SJCRH30 (cell line): ENCODE measurements at regions not wholly inside any gene's neighbourhood (a gene's known extent, or its start where the extent isn't known, plus 50 kb on each side); places are given as distances from the start of the nearest gene placed in this dataset.

Experiments
- DNase-seq, 2 experiments: peaks; one replicate each; pipeline ENCODE4 v3.0.0-alpha.2; 2015 to 2020
- H3K27ac ChIP-seq: fragments of 250-450 bp; sonication (Bioruptor Pico); 2 replicates; pipeline ENCODE4 v1.5.1; 2020; ENCODE audit warnings: mild to moderate bottlenecking, moderate library complexity
- H3K27me3 ChIP-seq: fragments of 250-450 bp; sonication (Bioruptor Pico); 2 replicates; pipeline ENCODE4 v1.5.1; 2020; ENCODE audit warnings: mild to moderate bottlenecking, moderate library complexity
- H3K36me3 ChIP-seq: fragments of 250-450 bp; sonication (Bioruptor Pico); 2 replicates; pipeline ENCODE4 v1.5.1; 2020; ENCODE audit warnings: mild to moderate bottlenecking, moderate library complexity
- H3K4me1 ChIP-seq: fragments of 250-450 bp; sonication (Bioruptor Pico); 2 replicates; pipeline ENCODE4 v1.5.1; 2020; ENCODE audit warnings: mild to moderate bottlenecking, moderate library complexity
- H3K4me3 ChIP-seq: fragments of 250-450 bp; sonication (Bioruptor Pico); 2 replicates; pipeline ENCODE4 v1.5.1; 2020; ENCODE audit warnings: mild to moderate bottlenecking, moderate library complexity
- H3K9me3 ChIP-seq: fragments of 250-450 bp; sonication (Bioruptor Pico); replicated peaks from 2 replicates; pipeline ENCODE4 v1.5.1; 2020; ENCODE audit warnings: mild to moderate bottlenecking, moderate library complexity

GRCh38 chr16:24414534-24414933 is 124.8 kb upstream of the RBBP6 start:
- no peak overlapping the region for H3K27ac ChIP-seq
- no peak for DNase-seq
- H3K4me1 ChIP-seq = no peaks in the 10 kb centered on the region

DNA sequence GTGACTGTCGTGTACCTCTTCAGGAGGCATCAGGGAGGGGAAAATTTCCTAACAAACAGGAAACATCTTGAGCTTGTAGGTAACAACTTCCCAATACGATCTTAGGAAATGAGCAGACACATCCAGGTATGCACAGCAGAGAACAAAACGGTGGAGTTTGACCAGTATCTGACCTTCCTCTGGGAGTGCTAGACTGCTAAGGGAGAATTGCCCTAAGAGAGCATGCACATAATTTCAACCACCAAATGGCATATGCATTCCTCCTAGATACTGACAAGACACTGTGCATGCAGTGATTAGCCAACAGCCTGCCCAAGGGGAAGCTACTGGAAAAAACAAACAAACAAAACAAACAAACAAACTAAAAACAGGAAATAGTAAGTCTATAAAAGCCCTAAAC is 120.6 kb upstream of the RBBP6 start:
- no peaks in the 10 kb centered on the region for H3K36me3 ChIP-seq
- H3K4me3 ChIP-seq = no peak overlapping the region
- DNase-seq = no peak
- no peaks in the 10 kb centered on the region for H3K27me3 ChIP-seq
- H3K9me3 ChIP-seq = no peaks in the 10 kb centered on the region; the same call in 1 of the 2 replicates
- no peak overlapping the region for H3K27ac ChIP-seq
- no peaks in the 10 kb centered on the region for H3K4me1 ChIP-seq

More at GRCh38 chr16:24414534-24414933, 124.8 kb upstream of the RBBP6 start:
- H3K27me3 ChIP-seq = no peaks in the 10 kb centered on the region
- H3K9me3 ChIP-seq = no peaks in the 10 kb centered on the region; the same call in 1 of the 2 replicates
- no peak overlapping the region for H3K4me3 ChIP-seq
- no peaks in the 10 kb centered on the region for H3K36me3 ChIP-seq

- Histone ChIP-seq H3K27me3 (no peaks in the 10 kb centered on the region), H3K4me1 (no peaks in the 10 kb centered on the region), H3K27ac (no peak overlapping the region), H3K4me3 (no peak overlapping the region), H3K9me3 (no peaks in the 10 kb centered on the region), H3K36me3 (no peaks in the 10 kb centered on the region)
- DNase-seq = no peak
These were observed 116.1 kb upstream of the RBBP6 start for GRCh38 chr16:24423312-24423711.

DNA sequence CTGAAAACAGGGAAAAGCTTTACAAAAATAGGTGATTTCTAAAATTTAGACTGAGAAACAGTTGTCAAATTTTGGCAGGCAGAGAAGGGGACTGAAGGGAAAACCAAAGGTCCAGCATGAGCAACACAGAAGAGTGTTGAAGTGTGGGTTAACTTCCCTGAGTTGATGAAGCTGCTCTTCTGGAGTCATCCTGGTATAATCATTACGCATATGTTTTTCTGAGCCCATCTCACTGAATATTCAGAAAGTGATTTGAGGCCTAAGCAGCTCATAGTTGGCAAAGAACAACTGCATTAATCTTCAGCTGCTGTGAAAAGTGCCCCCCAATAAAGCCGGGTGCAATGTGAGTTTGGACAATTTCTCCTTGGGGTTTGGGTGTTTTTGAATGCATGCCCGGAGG is 115.0 kb upstream of the RBBP6 start:
- DNase-seq = no peak
- Histone ChIP-seq H3K36me3 (no peaks in the 10 kb centered on the region), H3K27ac (no peak overlapping the region), H3K9me3 (no peaks in the 10 kb centered on the region), H3K27me3 (no peaks in the 10 kb centered on the region), H3K4me3 (no peak overlapping the region), H3K4me1 (no peaks in the 10 kb centered on the region)

GRCh38 chr16:24427840-24428239 is 111.5 kb upstream of the RBBP6 start:
- no peaks in the 10 kb centered on the region for H3K9me3 ChIP-seq
- no peaks in the 10 kb centered on the region for H3K36me3 ChIP-seq
- no peaks in the 10 kb centered on the region for H3K4me1 ChIP-seq
- H3K27ac ChIP-seq = no peak overlapping the region
- no peak overlapping the region for H3K4me3 ChIP-seq
- DNase-seq = no peak
- no peaks in the 10 kb centered on the region for H3K27me3 ChIP-seq

- H3K4me3 ChIP-seq = no peak overlapping the region
- no peak for DNase-seq
These were observed 110.6 kb upstream of the RBBP6 start for GRCh38 chr16:24428756-24429155.

GRCh38 chr16:24430954-24431760 is 108.2 kb upstream of the RBBP6 start:
- no peaks in the 10 kb centered on the region for H3K4me1 ChIP-seq
- no peak overlapping the region for H3K4me3 ChIP-seq
- DNase-seq = no peak
- H3K9me3 ChIP-seq = no peaks in the 10 kb centered on the region
- H3K36me3 ChIP-seq = no peaks in the 10 kb centered on the region
- no peaks in the 10 kb centered on the region for H3K27me3 ChIP-seq
- H3K27ac ChIP-seq = no peak overlapping the region

More at GRCh38 chr16:24428756-24429155, 110.6 kb upstream of the RBBP6 start:
- no peaks in the 10 kb centered on the region for H3K9me3 ChIP-seq
- H3K27me3 ChIP-seq = no peaks in the 10 kb centered on the region
- H3K36me3 ChIP-seq = no peaks in the 10 kb centered on the region
- H3K4me1 ChIP-seq = no peaks in the 10 kb centered on the region
- no peak overlapping the region for H3K27ac ChIP-seq

- H3K9me3 ChIP-seq = no peaks in the 10 kb centered on the region
- H3K4me1 ChIP-seq = no peaks in the 10 kb centered on the region
- DNase-seq = no peak
- H3K4me3 ChIP-seq = no peak overlapping the region
- H3K27me3 ChIP-seq = no peaks in the 10 kb centered on the region
- no peaks in the 10 kb centered on the region for H3K36me3 ChIP-seq
- no peak overlapping the region for H3K27ac ChIP-seq
These were observed 105.7 kb upstream of the RBBP6 start for GRCh38 chr16:24433706-24434105.

DNA sequence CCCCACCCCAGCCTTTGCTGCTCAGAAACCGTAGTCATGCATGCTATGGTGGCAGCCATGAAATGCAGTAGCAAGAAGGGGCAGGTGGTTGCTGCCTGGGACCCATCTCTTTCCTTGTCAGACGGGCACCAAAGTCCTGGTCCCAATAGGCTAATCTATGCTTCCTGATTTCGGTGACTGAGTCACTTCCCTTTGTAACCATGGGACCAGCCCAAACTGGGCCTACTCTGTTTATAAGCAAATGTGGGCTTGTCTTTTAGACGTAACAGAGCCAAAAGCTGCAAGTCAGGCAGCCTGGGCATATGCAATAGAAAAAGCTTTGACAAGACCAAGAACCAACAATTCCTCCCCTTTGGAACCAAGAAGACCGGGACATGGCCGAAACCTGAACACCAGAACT is 99.1 kb upstream of the RBBP6 start:
- H3K4me3 ChIP-seq = no peak overlapping the region
- no peaks in the 10 kb centered on the region for H3K27me3 ChIP-seq
- H3K27ac ChIP-seq = no peak overlapping the region
- H3K4me1 ChIP-seq = no peaks in the 10 kb centered on the region
- H3K36me3 ChIP-seq = no peaks in the 10 kb centered on the region
- no peaks in the 10 kb centered on the region for H3K9me3 ChIP-seq
- DNase-seq = no peak

GRCh38 chr16:24442631-24443030 is 96.7 kb upstream of the RBBP6 start:
- H3K27me3 ChIP-seq = no peaks in the 10 kb centered on the region
- DNase-seq = no peak
- H3K9me3 ChIP-seq = no peaks in the 10 kb centered on the region
- no peaks in the 10 kb centered on the region for H3K4me1 ChIP-seq
- no peaks in the 10 kb centered on the region for H3K36me3 ChIP-seq
- H3K4me3 ChIP-seq = no peak overlapping the region
- no peak overlapping the region for H3K27ac ChIP-seq

DNA sequence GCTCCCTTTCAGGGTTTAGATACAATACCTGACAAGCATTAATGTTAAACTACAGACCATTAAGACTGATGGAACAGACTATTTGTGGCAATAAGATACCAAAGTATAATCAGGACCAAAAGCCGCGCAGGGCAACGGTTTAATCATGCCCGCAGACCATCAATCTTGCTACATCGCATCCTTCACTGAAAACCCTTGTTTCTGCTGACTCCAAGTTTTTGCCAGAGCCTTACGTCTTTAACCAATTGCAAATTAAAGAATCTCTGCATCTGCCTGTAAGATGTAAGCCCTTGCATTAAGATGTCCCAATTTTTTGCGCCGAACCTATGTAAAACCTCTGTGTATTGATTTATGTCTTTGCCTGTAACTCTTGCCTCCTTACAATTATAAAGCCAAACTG is 94.2 kb upstream of the RBBP6 start:
- Histone ChIP-seq H3K27me3 (no peaks in the 10 kb centered on the region), H3K4me1 (no peaks in the 10 kb centered on the region), H3K36me3 (no peaks in the 10 kb centered on the region), H3K27ac (no peak overlapping the region), H3K4me3 (no peak overlapping the region), H3K9me3 (no peaks in the 10 kb centered on the region)
- DNase-seq = no peak

- no peak overlapping the region for H3K27ac ChIP-seq
- DNase-seq = no peak
- H3K36me3 ChIP-seq = no peaks in the 10 kb centered on the region
- no peak overlapping the region for H3K4me3 ChIP-seq
- no peaks in the 10 kb centered on the region for H3K9me3 ChIP-seq
- H3K4me1 ChIP-seq = no peaks in the 10 kb centered on the region
- no peaks in the 10 kb centered on the region for H3K27me3 ChIP-seq
These were observed 93.2 kb upstream of the RBBP6 start for GRCh38 chr16:24446189-24446588.

DNA sequence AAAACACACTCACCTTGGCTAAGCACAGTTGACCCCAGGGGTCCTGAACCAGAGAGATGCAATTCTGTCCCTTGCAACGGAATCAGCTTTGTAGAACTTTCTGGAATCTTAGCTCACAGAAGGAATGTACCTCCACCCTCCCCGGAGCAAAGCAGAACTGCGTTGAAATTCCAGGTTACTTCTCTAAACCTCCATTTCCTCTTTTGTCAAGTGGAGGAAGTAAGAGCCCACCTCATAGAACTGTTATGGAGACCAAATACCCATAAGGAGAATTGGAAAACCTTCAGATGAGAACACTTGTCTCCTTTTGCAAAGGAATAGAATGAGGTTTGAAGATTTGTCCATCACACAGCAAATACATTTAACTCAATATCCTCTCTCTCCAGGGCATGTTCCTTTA is 86.6 kb upstream of the RBBP6 start:
- Histone ChIP-seq H3K27ac (no peak overlapping the region), H3K4me1 (no peaks in the 10 kb centered on the region), H3K9me3 (no peaks in the 10 kb centered on the region), H3K36me3 (no peaks in the 10 kb centered on the region), H3K27me3 (no peaks in the 10 kb centered on the region), H3K4me3 (no peak overlapping the region)
- no peak for DNase-seq

DNA sequence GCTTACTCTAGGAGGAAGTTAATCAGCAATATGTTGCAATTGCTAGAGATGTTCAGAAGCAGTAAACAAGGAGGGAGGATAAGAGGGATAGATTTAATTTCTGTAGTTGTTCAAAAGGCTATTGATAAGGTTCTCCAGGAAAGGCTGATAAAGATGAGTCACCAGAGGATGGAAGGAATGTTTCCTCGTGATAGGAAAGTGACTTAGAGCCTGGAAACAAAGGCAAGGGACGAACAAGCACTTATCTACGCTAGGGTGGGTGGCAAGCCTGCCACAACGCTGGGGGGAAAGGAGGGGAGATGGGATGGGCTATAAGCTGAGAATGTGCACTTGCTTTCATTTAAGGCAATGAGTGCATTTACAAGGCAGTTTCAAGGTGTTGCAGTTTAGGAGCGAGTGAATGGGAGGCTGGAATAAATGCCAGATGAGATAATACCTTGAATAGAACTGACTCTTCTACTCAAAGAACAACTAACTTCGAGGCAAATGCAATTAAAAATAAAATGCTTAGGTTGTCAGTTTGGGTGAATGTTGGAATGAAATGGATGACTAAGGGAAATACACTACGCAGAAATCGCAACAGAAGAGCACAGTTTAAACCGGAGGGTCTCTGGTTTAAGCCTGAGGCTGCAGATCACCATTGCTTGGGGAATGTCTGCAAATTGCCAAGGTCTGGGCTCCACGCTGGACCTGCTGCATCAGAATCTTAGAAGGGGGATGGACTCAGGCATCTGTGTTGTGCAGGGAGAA is 76.0 kb upstream of the RBBP6 start:
- Histone ChIP-seq H3K27me3 (no peaks in the 10 kb centered on the region), H3K4me3 (no peak overlapping the region), H3K36me3 (no peaks in the 10 kb centered on the region), H3K9me3 (no peaks in the 10 kb centered on the region), H3K27ac (no peak overlapping the region), H3K4me1 (no peaks in the 10 kb centered on the region)
- no peak for DNase-seq

- H3K9me3 ChIP-seq = no peaks in the 10 kb centered on the region
These were observed 67.6 kb upstream of the RBBP6 start for GRCh38 chr16:24471561-24472350.

More at GRCh38 chr16:24471561-24472350, 67.6 kb upstream of the RBBP6 start:
- Histone ChIP-seq H3K27me3 (no peaks in the 10 kb centered on the region), H3K4me3 (no peak overlapping the region), H3K27ac (no peak overlapping the region), H3K36me3 (no peaks in the 10 kb centered on the region), H3K4me1 (no peaks in the 10 kb centered on the region)
- DNase-seq = no peak
